HT-29 (cell line): ENCODE measurements at regions not wholly inside any gene's neighbourhood (a gene's known extent, or its start where the extent isn't known, plus 50 kb on each side); places are given as distances from the start of the nearest gene placed in this dataset. TPM values are rescaled to one million over a fixed set of nuclear protein-coding genes. Genes with fewer than 3 reads are reported as not detected.
"Not testable (repeated sequence)": the region's sequence is repeated elsewhere in the genome, so short reads cannot be mapped to it uniquely, and the experiment has no call there.

Experiments
- DNase-seq: peaks from one replicate; pipeline ENCODE4 v3.0.0-alpha.2; 2015; ENCODE audit warnings: low spot score
- small RNA-seq: library from RNA; depleted of rRNA; stranded (forward); fragments of <200 nt; gene quantifications from one replicate; pipeline ENCODE3, GENCODE V24; 2014

GRCh38 chr12:68547318-68547717 is 63.4 kb upstream of the RAP1B start:
- DNase-seq: not testable (repeated sequence)

DNA sequence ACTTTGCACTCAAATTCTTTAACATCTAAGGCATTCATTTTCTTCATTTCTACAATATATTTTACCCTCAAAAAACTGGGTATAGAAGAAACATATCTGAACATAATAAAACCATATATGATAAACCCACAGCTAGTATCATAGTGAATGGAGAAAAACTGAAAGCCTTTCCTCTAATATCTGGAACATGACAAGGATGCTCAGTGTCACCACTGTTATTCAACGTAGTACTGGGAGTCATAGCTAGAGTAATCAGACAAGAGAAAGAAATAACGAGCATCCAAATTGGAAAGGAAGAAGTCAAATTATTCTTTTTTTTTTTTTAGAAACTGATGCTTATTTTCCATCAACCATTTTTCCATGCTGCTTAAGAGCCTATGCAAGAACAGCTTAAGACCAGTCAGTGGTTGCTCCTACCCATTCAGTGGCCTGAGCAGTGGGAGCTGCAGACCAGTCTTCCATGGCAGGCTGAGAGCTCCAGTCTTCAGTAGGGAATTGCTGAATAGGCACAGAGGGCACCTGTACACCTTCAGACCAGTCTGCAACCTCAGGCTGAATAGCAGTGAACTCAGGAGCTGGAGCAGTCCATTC is 58.0 kb upstream of the RAP1B start:
- DNase-seq: not testable (repeated sequence)

GRCh38 chr12:68557011-68557730 is 53.5 kb upstream of the RAP1B start:
- no peak for DNase-seq

- no peak for DNase-seq
Measured at GRCh38 chr12:68559246-68559645, 51.5 kb upstream of the RAP1B start.

DNA sequence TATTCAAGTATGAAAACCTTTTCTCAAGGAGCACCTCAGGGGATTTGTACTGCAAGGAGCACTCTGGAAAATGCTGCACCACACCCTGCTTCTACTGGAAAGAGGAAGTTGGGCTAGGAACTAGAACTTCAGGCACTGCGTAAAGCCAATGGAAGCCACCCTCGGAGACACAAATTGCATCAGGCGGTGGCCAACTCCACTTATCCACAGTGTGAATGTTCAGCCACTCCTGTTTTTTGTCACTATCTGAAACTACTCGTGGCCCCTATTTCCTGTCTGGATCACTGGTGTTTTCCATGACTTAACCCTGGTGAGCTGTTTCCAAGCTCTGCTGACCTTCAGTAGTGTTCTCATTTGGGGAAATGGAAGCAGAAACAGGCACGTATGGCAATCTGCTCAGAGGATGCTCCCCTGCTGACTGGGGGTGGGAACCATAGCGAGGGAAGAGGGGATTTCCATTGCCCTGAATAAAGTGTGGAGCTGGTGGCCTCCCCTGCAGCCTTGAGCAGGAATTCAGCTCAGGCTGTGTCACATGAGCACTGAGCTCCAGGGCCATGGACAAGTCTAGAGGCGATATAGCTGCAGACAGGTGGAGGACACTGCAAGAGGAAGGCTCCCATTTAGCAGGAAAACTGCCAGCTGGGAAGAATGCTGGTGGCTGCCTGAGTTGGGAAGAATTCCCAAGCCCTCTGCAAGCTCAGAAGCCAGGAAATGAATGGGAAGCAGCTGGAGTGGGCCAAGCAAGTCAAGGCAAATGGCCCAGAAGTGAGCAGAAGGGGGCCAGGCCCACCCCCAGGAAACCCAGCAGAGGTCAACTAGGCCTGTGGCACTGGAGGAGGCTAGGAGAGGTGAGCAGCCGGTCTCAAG is 50.5 kb upstream of the RAP1B start:
- DNase-seq: no peak

- DNase-seq: no peak
Measured at GRCh38 chr12:68560851-68561422, 49.8 kb upstream of the RAP1B start.

Small RNA genes lying in the stretch of these regions (small RNA-seq; reads per million reads assigned to genes)
- gene AC008033.2: not detected
